HG02885 (cell line): ENCODE measurements at regions not wholly inside any gene's neighbourhood (a gene's known extent, or its start where the extent isn't known, plus 50 kb on each side); places are given as distances from the start of the nearest gene placed in this dataset.

Source experiments
- ATAC-seq: cut with Tn5 transposase; IDR thresholded peaks from one replicate; pipeline ENCODE4 v1.9.1; 2021; ENCODE audit warnings: mild to moderate bottlenecking; ENCODE audit not compliant: unreplicated experiment, poor library complexity

DNA sequence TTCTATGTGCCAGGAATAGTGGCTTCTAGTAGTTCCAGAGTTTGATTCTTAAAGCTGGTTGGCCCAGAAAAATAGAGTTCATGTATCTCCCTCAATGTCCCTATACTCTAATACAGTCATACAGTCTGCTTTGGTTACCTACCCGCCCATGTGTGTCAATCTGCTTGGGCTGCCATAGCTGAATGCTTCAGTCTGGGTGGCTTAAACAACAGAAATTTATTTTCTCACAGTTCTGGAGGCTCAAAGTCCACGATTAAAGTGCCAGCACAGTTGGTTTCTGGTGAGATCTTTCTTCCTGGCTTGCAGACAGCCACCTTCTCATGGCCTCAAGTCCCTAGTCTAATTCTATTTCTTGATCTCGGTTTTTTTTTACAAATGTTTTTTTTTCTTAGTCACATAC is 1739.0 kb downstream of the MAT2B start:
- ATAC-seq = no peak

DNA sequence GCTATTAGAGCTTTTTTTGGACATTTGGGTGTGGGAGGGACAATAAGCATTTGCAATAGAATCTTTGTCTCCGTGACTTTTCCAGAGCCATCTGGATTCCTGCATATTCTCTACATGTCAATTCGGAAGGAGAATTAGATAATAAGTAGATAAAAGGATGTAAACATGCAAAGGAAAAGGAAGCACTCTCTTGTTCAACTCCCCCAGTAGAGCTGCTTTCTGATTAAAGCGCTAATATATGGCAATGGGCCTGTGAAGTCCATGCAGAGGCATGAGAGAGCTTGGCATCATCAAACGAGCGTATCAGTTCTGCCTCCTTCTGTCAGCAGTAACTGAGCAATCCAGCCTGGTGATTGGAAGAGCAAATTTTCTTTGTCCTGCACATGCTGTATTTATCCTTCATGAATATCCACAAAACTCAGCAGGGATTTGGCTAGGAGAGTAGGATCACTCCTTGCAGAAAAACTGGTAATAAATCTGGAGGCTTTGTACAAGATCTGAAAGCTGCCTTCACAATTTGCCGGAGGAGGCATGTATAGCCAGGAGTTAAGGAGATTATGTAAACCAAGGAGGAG is 1752.9 kb downstream of the MAT2B start:
- no peak for ATAC-seq

DNA sequence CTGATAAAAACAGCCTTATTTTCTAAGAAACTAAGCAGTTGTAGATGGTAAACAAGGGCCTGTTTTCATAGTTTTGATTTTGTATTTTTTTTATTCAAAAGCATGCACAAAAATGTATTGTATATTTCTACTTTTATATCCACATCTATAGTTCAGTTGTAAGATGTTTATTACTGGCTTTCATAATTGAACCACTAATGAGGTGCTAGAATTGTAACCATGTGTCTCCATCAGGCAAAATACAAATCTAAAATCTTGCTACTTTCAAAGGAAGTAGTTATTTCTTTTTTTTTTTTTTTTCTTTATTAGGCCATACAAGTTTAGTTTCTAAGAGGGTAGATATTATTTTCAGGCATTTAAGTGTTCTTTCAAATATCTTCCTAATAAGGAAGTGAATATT is 1755.0 kb downstream of the MAT2B start:
- no peak for ATAC-seq

DNA sequence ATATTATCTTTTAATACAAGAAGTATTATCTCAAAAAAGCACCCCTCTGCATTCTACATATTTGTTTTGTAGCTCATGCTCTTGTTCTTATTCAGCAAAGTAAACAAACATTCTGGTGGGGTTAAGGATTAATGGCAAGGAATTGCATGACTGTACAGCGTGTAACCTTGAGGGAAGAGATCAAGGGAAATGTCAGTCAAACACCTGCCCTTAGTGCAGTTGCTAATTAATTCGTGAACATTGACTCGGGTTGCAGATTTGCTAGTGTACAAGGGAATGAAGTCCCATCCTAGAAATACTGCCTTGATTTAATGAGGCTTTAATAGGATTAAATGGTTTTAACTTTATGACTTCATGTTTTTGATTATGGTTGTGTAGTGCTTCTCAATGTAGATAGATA is 1758.1 kb downstream of the MAT2B start:
- no peak for ATAC-seq

DNA sequence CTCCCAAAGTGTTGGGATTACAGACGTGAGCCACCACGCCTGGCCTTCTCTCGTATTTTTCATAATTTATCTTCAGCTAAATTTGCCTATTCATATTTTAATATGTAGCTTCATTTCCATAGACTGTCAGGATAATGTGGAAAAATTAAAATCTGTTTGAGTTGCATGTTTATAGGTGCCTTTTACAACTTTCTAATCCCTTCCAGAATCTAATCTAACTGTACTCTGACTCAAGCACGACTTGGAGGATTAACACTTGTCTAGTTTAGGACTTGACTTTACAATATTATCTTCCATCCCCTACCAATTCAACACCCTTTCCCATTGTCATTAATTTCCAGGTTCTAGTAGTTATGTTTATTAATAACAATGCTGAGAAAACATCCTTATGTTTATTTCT is 1761.5 kb downstream of the MAT2B start:
- ATAC-seq = no peak

DNA sequence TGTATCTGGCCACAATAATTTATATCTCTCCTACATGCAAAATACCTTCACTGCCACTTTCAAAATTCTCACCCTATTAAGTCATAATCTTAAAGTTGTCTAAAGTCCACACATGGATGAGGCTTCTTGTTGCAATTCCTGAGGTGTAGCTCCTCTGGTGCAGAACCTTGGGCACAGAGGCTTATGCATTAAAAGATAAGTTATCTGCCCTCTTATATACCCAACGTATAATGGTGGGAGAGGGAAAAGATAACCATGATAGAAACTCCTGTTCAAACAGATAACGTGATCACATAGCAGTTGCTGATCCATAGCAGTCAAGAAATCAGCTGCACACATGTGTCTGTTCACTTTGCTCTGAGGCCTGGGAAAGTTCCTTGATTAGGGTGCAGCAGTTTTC is 1767.0 kb downstream of the MAT2B start:
- ATAC-seq = no peak

DNA sequence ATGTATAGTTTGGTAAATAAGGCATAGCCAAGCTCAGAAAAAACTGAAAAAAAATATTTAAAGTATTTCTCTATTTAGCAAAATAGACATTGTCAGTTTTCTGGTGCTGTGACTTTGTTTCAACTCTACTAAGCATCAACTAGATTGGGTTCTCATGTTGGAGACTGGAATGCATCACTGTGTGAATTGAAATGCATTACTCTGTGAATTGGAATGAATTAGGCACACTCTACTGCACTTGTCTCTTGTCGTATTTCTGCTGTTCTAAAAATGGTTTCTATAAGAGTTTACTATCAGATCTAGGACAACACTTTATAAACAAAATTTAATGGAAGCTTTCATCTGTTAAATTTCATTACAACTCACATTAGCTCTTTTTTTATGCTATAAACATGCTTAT is 1772.2 kb downstream of the MAT2B start:
- no peak for ATAC-seq

DNA sequence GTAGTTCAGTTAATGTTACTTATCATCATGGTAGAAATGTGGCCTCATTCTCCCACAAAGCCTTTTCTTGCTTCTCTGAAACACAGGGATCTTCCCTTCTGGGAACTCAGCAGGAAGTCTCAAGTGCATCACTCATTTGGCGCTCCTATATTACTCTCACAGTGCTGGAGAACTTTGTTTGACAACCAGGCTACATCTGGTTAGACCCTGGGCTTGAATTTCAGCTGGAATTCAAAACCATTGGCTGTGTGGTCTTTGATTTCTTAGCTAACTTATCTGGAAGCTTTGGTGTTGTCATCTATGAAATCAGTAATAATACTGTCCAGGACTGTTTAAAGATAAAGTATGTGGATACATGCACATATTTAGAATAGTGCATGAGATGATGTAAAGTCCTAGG is 1777.1 kb downstream of the MAT2B start:
- no peak for ATAC-seq

DNA sequence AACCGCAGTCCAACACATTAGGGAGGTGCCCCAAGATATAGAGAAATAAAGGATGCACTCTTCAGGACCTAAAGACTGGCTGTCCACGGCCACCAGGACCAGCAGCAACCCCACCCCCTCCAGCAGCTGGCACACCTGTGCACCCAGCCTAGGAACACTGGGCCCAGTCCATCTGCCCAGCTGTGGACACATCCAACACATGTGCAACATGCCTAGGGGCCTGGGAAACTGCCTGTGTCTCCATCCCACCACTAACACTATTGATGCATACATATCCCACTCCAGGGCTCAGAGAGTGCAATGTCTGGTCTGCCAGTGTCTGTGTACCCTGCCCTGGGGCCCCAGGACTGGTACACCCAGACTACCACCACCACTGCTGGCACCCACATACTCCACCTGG is 1781.3 kb downstream of the MAT2B start:
- ATAC-seq = no peak

DNA sequence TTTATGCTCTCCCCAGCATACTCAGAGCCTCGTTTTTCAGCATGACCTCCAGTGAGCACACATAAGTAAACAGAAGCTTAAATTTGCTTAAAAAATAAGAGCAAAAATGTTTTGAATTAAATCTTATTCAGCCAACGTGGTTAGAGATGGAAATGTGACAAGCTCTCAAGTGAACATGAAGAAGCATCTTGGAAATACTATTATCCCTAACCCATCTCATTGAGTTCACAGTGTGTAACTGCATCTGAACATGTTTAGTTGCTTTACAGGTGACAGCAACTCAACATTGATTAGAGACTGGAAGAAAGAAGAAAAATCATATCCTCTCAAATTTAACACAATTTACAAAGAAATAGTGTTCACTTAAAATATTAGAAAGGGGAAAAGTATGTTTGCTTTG is 1785.1 kb downstream of the MAT2B start:
- ATAC-seq = no peak

DNA sequence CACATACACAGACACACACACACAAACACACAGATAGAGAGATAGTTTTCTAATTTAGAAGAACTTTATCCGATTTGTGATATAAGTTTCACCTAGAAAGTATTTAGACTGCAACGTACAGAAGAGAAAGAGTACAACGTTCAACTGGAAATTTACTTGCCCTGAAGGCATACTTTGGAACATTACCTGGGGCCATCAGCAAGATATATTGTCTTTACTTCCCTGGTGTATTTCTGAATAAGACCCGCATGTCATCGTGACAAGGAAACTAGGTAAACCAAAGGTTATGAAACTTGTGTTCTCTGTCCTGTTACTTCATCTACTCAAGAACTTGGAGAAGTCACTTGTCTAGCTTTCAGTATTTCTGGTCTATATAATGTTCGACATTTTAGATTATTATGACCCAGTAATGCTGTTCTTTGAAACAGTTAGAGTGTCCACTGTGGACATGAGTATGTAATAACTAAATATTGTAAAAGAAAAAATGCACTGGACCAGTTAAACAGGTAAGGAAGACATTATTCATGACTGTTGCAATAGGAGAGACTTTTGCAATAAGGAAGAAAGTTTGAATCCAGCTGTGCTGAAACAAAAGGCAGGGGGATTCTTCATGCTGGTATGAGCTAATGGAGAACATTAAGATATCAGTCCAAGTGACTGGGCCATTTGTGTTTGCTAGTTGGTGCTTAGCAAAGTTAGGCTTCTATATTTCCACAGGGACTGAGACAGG is 1791.1 kb downstream of the MAT2B start:
- no peak for ATAC-seq

DNA sequence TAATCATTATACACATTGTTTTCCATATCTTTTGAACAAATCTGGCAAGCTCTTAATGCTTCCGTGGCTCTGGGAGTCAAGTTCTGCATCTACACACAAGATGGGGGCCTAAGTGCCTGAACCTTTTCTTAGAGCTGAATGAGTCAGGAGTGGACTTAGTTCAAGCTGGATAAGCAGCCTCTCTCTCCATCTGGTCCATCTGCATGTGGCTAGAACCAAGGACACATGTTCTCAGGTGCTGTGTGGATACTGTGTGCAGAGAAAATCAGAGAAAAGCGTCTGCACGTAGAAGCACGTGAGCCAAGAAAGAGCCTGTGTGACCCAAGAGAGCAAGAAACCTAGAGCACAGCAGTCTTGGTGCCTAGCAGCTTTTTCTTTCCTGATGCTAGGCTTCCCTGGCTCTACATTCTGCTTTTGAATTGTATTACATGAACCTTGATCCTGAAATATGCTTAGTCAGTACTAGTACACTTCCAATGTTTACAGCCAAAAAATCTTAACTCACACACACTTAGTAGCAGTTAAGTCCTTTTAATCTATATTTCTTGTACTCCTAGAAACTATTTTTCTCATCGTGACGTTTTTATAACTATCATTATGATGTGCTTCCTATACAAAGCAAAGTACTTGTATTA is 1798.9 kb downstream of the MAT2B start:
- ATAC-seq = no peak

DNA sequence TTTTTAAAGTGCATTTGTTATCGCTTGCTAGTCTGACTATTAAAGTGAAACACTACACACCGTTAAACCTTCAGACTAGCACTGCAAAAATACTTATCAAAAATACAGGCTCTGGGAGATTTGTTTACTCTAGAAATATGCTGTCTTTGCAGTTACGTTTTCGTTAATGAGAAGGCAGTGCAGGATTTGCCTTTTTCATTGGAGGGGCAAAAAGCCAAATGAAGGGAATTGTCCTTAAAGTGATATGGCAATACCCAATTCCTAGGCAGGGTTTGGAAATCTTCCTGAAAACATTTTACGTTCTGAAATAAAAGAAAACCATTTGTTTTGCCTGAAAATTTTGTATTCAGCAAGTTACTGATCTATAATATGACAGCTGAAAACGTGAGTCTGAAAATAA is 1800.2 kb downstream of the MAT2B start:
- ATAC-seq = no peak

DNA sequence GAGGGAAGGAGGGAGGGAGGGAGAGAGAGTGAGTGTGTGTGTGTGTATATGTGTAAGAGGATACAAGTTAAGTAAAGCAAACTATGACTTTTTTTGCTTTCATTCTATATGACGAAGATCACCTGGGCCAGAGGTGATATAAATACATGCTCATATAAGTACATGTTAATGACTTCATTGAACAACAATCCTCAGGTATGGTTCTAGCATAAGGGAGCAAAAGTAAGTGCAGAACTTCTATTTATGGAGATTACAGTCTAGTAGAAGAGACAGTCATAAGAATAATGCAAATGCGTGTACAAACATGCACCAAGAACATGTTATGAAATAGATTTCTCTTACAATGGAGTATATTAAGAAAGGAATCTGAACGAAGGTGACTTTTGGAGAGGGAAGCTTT is 1804.0 kb downstream of the MAT2B start:
- no peak for ATAC-seq

DNA sequence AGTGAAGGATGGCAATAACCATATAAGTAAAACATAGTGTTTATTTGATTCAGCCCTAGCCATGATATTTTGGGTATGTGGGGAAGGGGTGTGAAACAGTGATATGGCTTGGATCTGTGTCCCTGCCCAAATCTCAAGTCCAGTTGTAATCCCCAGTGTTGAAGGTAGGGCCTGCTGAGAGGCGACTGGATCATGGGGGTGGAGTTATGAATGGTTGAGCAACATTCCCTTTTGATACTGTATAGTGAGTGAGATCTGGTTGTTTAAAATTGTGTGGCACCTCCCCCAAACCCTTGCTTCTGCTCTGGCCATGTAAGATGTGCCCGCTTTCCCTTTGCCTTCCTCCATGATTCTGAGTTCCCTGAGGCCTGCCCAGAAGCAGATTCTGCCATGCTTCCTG is 1804.6 kb downstream of the MAT2B start:
- ATAC-seq = no peak

DNA sequence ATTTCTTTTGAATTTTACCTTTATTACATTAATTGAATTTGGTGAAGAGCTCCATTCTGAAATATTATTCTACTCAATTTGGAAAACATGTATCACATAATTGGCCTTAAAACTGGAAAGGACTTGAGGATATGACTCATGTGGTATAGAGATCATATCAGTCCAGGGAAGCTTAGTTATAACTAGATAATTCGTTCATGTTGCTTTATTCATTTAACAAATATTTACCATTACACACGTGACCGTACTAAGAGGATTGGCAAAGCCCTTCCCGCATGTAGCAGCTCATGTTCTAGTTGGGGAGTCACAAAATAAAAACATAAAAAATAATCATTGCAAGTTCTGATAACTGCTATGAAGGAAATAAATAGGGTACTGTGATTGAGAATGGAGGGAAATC is 1816.5 kb downstream of the MAT2B start:
- no peak for ATAC-seq

DNA sequence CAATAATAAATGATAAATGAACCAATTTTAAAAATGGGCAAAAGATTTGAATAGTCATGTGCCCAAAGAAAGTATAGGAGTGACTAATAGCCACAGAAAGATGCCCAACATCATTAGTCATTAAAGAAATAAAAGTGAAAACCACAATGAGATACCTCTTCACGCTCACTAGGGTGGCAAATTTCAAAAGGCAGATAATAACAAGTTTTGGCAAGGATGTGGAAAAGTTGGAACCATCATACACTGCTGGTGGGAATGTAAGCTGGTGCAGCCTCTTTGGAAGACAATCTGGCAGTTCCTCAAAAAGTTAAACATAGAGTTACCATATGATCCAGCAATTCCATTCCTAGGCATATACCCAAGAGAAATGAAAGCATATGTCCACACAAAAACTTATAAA is 1819.8 kb downstream of the MAT2B start:
- no peak for ATAC-seq

DNA sequence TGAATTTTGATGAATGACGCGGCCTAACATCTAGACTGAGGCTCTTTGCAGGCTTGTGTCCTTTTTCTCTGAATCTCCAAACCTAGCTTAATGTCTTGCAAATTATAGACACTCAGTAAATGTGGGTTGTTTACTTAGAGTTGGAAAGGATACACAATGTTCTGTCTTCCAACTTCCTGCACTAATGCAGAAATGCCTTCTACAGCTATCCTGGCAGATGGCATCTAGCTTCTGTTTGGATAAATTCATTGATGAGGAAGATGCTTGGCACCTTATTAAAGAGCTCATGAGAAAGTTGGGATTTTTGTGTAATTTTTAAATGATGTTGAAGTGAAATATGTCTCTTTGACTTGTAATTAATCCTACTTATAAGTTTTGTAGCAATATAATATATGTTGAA is 1822.2 kb downstream of the MAT2B start:
- ATAC-seq = no peak

DNA sequence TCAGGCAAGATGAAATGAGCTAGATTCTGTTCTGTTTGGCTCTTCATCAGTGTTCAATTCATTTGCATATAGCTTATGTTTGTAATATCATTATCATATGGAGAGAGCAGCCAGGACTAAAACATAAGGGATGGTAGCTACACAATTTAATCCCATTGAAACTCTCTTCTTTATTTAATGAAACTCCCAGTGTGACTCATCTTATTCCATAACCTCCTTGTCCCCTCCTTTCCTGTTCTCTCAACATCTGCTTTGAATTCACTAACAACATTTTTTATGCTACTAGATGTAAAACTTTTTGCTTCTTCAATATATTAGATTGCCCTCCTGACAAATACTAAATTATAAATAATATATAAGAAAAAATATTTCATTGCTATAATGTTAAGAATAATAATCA is 1823.4 kb downstream of the MAT2B start:
- no peak for ATAC-seq

DNA sequence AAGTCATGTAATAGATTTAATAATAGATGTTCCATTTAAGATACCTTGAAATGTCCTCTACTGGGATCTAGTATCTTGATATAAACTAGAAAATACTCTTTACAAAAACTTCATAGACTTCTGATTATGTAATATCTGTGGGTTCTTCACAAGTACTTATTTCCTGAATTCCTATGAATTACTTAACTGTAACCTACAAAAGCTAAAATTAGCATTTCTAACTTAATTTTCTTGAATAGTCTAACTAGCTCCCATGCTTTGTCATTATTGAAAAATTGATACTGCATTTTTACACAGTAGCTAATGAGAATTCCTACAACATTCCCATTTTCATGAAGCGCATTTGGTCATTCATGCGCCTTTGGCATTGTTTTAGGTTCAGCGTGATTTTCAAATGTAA is 1828.2 kb downstream of the MAT2B start:
- ATAC-seq = no peak

DNA sequence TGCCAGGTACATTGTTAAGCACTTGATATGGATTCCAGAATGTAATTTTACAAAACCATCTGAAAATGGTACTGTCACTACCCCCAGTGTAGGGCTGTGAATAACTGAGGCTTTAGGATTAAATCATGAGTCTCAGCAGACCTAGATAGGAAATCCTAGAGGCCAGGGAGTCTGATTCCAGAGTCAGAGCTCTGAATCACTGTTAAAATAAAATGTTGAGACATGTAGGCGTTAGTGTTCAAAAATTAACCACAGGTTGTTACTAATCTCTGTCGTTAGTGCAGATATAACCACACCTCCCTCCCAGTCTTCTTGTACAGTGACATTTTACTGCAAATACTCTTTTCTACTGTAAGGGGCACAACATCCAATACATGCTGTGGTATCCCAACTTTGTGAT is 1828.8 kb downstream of the MAT2B start:
- ATAC-seq = no peak

DNA sequence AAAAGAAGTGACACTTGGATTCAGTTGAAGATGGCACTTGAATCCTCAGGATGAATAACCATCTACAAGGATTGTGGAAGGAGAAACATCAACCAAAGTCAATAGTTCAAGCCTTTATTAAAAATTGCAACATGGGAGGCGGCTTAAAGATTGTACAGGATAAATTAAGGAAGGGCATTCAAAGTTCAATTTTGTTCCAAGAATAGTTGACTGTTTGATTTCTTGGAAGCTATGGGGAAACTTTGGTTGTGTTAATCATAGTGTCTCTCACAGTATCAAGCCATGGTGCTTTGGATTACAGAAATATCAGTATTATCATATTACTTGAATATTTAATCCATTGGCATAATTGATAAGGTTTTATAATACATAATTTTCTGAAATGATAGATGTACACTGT is 1844.3 kb downstream of the MAT2B start:
- no peak for ATAC-seq
